KMS-11 (cell line): ENCODE measurements at regions not wholly inside any gene's neighbourhood (a gene's known extent, or its start where the extent isn't known, plus 50 kb on each side); places are given as distances from the start of the nearest gene placed in this dataset.

Experiments used
- H2AFZ ChIP-seq: fragments of 200-600 bp; sonication (generic); 2 replicates; pipeline ENCODE4 v1.6.1; 2016; ENCODE audit warnings: antibody characterized with exemption, mixed run types, low read depth
- H3K27ac ChIP-seq: fragments of 200-600 bp; sonication (generic); 2 replicates; pipeline ENCODE4 v1.6.1; 2016; ENCODE audit warnings: mild to moderate bottlenecking, mixed run types
- H3K27me3 ChIP-seq: fragments of 200-600 bp; sonication (generic); 2 replicates; pipeline ENCODE4 v1.6.1; 2017; ENCODE audit warnings: mild to moderate bottlenecking, low read depth, mixed run types, moderate library complexity; ENCODE audit not compliant: insufficient read depth
- H3K36me3 ChIP-seq: fragments of 200-600 bp; sonication (generic); 2 replicates; pipeline ENCODE4 v1.6.1; 2017; ENCODE audit warnings: mild to moderate bottlenecking, mixed run types; ENCODE audit not compliant: insufficient read depth
- H3K4me1 ChIP-seq: fragments of 200-600 bp; sonication (generic); 2 replicates; pipeline ENCODE4 v1.6.1; 2016; ENCODE audit warnings: mild to moderate bottlenecking, low read depth, mixed run types; ENCODE audit not compliant: poor library complexity, severe bottlenecking
- H3K4me2 ChIP-seq: fragments of 200-600 bp; sonication (generic); 2 replicates; pipeline ENCODE4 v1.7.0; 2016; ENCODE audit warnings: mild to moderate bottlenecking, mixed run types
- H3K4me3 ChIP-seq: fragments of 200-600 bp; sonication (generic); IDR thresholded peaks from 2 replicates; pipeline ENCODE4 v1.6.1; 2017; ENCODE audit warnings: low read depth, low read length, mixed read lengths; ENCODE audit not compliant: insufficient read depth
- H3K79me2 ChIP-seq: fragments of 200-600 bp; sonication (generic); 2 replicates; pipeline ENCODE4 v1.6.1; 2016; ENCODE audit warnings: low read depth, mixed run types; ENCODE audit not compliant: insufficient read depth
- H3K9ac ChIP-seq: fragments of 200-600 bp; sonication (generic); 2 replicates; pipeline ENCODE4 v1.6.1; 2016; ENCODE audit warnings: mild to moderate bottlenecking, mixed run types
- H4K20me1 ChIP-seq: fragments of 200-600 bp; sonication (generic); 2 replicates; pipeline ENCODE4 v1.6.1; 2016; ENCODE audit warnings: mild to moderate bottlenecking, mixed run types; ENCODE audit not compliant: insufficient read depth
- TF ChIP-seq, protein P1 (sequence below): fragments of 200-600 bp; sonication (generic); conservative IDR thresholded peaks from 2 replicates; pipeline ENCODE4 v1.6.1; 2017; ENCODE audit warnings: low read depth, mild to moderate bottlenecking, antibody characterized with exemption, low read length, moderate library complexity, mixed read lengths

DNA sequence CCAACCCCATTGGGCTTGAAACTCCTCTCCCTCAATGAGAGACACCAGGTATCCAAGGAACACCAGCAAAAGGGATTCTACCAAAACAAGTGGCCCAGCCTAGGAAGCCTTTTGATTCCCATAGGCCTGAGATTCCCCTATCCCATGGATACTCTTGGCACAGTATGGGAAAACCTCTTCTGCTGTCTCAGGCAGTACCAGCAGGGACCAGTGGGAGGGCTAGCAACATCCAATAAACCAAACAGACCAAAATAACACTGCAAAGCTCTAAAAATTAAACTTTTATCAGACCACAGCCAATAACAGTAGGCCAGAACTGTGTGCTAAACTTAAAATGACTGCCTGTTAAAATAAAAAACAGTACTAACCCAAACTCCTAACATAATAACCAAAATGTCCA, 153.9 kb upstream of the CES5A start:
- Histone ChIP-seq H3K4me1 (no peaks in the 10 kb centered on the region), H3K9ac (no peak overlapping the region), H3K79me2 (no peaks in the 10 kb centered on the region), H3K36me3 (no peaks in the 10 kb centered on the region), H4K20me1 (no peaks in the 10 kb centered on the region), H3K27me3 (no peaks in the 10 kb centered on the region), H3K27ac (no peak overlapping the region), H2AFZ (no peak overlapping the region), H3K4me3 (no peak overlapping the region), H3K4me2 (no peak overlapping the region)
- TF ChIP-seq, protein P1, sequence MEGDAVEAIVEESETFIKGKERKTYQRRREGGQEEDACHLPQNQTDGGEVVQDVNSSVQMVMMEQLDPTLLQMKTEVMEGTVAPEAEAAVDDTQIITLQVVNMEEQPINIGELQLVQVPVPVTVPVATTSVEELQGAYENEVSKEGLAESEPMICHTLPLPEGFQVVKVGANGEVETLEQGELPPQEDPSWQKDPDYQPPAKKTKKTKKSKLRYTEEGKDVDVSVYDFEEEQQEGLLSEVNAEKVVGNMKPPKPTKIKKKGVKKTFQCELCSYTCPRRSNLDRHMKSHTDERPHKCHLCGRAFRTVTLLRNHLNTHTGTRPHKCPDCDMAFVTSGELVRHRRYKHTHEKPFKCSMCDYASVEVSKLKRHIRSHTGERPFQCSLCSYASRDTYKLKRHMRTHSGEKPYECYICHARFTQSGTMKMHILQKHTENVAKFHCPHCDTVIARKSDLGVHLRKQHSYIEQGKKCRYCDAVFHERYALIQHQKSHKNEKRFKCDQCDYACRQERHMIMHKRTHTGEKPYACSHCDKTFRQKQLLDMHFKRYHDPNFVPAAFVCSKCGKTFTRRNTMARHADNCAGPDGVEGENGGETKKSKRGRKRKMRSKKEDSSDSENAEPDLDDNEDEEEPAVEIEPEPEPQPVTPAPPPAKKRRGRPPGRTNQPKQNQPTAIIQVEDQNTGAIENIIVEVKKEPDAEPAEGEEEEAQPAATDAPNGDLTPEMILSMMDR: no peak

DNA sequence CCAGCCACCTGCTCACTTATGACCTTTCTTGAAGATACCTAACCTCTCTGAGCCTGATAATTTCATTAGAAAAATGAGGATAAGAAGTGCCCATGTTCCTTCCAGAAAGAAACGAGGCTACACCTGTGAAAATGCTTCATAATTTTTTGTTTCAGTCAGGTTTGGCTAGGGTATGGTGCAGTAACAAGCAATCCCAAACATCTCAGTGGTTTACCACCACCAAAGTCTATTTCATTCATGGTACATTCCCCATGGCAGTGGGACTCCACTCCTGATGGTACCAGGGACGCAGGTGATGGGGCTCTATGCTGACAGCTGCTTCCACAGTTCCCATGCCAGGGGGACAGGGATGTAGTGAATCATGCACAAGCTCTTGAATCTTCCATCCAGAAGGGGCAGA, 147.6 kb upstream of the CES5A start:
- no peak overlapping the region for H3K9ac ChIP-seq
- H3K27ac ChIP-seq: no peak overlapping the region
- H3K79me2 ChIP-seq: no peaks in the 10 kb centered on the region
- H3K4me2 ChIP-seq: no peak overlapping the region
- no peaks in the 10 kb centered on the region for H3K27me3 ChIP-seq
- H4K20me1 ChIP-seq: no peaks in the 10 kb centered on the region
- H3K36me3 ChIP-seq: no peaks in the 10 kb centered on the region
- TF ChIP-seq, protein P1: no peak
- H2AFZ ChIP-seq: no peak overlapping the region
- no peaks in the 10 kb centered on the region for H3K4me1 ChIP-seq
- no peak overlapping the region for H3K4me3 ChIP-seq

DNA sequence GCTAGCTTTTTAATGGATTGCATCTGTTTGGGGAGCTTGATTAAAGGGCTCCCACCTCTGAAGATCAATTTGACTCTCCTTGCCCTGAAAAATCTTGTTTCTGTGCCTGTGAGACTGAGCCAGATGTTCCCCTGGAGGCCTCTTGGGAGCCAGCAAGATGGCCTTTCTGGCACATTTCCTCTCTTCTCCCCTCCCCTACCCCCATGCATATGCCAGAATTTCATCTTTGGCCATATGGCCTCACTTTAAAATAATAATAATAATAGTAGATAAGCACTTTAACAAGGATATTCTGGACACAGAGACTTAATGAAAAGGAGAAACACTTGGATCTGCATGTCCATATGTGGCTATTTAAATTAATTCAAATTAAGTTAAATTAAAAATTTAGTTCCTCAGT, 144.1 kb upstream of the CES5A start:
- Histone ChIP-seq H2AFZ (no peak overlapping the region), H3K4me1 (no peaks in the 10 kb centered on the region), H3K9ac (no peak overlapping the region), H4K20me1 (no peaks in the 10 kb centered on the region), H3K27ac (no peak overlapping the region), H3K4me3 (no peak overlapping the region), H3K27me3 (no peaks in the 10 kb centered on the region), H3K36me3 (no peaks in the 10 kb centered on the region), H3K79me2 (no peaks in the 10 kb centered on the region), H3K4me2 (no peak overlapping the region)
- TF ChIP-seq, protein P1: no peak

DNA sequence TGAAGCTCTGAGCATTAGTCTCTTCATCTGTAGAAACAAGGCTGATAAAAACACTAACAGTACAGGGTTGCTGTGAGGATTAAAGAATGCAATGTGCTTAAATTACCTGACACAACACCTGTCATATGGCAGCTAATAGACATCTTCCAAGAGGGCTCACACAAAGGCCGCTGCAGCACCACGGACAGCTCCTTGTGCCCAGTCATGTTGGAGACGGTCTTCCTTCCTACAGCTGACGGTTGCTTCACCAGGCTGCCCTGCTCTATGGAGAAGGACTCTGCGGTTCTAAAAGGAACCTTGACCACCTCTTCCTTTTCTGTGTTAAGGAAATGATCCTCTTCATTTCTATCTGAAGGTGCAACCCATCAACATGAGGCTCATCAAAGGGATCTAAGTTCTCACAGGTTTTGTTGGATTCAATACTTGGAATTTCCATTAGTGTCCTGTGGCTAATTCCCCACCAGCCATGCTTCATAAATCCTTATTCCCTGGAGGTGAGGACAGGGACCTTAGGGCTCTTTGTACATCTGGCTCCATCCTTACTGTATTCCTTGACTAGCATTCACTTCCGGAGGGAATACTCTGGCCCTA, 138.9 kb upstream of the CES5A start:
- Histone ChIP-seq H3K4me1 (no peaks in the 10 kb centered on the region), H2AFZ (no peak overlapping the region), H3K27me3 (no peaks in the 10 kb centered on the region), H3K36me3 (no peaks in the 10 kb centered on the region), H3K27ac (no peak overlapping the region), H3K79me2 (no peaks in the 10 kb centered on the region), H4K20me1 (no peaks in the 10 kb centered on the region), H3K4me2 (no peak overlapping the region), H3K9ac (no peak overlapping the region), H3K4me3 (no peak overlapping the region)
- TF ChIP-seq, protein P1: no peak
